ENCODE measurements at regions not wholly inside any gene's neighbourhood (a gene's known extent, or its start where the extent isn't known, plus 50 kb on each side); places are given as distances from the start of the nearest gene placed in this dataset.

DNA sequence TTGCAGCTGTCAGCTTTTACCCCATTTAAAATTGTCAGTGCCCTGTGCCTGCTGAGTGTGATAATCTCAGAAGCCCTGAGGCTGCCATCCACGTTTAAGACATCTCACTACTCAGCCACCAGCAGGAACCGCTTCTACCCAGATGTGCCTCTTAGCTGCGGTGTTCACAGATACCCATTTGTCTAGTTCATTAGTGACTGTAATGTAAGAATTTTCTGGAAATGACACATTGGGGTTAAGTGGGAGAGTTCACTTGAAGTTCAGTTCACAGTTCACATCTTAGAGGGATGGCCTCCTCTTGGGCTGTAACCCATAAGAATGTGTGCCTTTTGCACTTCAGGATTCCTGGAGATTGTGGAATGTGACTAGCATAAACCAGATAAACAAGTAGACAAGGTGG, 477.7 kb downstream of the BTBD3 start:
- DNase-seq = peak; percentile 85

DNA sequence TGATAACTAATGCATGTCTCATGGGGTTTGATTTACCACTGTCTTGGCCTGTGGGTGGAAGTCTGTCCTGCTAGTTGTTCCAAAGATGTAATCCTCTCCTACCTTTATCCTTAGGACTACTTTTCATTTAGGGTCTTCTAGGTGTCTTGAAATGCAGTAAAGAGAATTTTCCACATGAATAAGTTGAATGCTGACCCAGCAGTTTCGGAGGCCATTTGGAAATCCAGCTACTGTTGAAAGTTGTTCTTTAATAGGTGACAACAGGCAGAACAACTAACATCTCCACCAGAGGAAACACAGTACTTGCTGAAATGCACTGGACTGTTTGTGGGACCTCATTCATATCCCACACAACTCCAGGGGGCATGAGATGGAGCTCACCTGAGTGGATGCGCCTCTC, 478.1 kb downstream of the BTBD3 start:
- DNase-seq = no peak

DNA sequence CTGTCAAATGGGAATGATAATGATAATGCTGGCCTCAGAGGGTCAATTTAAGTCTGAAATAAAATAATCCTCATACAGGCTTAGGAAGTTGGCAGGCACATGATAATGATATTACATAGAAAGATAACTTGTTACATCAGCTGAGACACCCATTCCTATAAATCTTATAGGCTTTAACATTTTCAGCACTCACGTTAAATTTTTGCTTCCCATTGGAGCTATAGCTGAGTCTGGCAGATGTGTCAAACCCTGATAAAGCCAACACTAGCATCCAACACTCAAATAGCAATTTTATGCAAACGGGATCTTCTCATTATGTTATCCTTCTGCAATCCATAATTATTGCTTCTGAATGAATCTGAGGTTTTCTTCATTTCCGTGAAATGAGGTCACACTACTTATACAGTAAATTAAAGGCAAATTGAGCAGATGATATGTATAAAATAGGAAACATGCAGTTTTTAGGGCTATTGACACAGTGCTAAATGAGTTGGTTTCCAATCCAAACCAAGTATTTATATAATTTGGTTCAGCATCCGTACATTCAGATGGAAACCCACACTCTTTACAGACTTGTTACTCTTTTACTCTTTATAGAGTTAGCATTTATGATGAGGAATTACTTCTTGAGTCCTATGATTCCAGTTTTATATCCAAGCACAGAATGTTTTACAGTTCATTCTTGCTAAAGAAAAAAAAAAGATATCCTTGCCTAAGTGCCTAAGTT, 481.6 kb downstream of the BTBD3 start:
- no peak for DNase-seq

DNA sequence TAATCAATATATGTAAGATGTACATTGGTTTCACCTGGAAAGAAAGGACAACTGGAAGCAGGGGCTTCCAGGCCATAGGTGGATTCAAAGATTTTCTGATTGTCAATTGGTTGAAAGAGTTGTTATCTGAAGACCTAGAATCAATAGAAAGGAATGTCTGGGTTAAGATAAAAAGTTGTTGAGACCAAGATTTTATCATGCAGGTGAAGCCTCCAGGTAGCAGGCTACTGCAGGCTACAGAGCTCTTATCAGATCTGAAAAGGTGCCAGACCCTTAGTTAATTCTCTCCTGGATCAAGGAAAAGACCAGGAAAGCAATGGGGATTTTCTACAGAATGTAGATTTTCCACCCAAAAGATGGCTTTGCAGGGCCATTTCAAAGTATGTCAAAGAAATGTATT, 487.2 kb downstream of the BTBD3 start:
- no peak for DNase-seq

DNA sequence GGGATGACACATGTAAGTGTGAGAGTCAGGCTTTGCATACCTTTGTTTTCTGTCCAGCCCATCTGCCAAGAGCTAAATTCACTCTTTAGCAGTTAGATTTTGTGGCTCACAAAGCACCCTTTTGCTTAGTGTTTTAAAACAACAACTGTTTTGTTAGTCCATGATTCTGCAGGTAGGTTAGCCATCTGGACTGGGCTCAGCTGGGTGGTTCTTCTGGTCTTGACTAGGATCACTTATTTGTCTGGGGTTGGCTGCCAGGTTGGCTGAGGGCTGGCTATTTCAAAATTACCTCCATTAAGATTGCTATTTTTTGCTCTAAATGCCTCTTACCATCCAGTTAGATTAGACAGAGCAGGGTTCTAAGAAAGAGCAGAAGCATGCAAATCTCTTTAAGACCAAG, 489.3 kb downstream of the BTBD3 start:
- DNase-seq = no peak

DNA sequence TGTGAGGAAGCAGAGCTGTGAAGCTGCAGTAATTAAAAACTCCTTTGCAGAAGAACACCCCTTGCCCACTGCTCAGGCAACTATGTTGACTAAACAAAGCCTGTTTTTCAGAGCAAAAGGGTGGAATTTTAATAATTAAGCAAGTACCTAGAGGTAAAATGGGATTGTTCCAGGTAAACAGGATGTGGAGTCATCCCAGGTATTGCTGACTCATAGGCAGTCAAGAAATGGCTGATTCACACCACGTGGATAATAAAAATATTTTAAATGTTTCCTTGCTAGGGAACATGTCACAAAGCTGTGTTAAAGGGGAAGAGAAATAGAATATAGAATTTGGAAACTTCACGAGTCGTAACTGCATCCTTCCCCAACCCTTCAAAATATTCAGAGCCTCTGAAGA, 491.8 kb downstream of the BTBD3 start:
- no peak for DNase-seq

DNA sequence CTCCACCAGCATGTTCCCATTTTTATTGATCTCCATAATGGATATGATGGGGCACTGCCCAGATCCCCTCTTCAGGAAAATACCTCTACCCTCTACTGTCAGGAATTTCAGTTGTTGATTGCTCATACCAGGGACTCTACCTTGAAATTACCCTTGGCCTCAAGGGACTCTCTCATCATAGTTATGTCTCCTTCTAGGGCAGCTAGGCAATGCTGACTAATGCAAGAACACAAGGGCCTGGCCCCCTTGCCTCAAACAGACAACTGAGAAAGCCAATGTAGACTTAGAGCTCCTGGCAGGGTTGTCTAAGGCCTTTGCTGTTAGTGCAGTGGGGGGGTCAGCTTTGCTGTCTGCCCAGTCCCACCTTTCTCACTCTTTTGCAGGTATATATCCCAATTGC, 493.1 kb downstream of the BTBD3 start:
- DNase-seq = no peak

DNA sequence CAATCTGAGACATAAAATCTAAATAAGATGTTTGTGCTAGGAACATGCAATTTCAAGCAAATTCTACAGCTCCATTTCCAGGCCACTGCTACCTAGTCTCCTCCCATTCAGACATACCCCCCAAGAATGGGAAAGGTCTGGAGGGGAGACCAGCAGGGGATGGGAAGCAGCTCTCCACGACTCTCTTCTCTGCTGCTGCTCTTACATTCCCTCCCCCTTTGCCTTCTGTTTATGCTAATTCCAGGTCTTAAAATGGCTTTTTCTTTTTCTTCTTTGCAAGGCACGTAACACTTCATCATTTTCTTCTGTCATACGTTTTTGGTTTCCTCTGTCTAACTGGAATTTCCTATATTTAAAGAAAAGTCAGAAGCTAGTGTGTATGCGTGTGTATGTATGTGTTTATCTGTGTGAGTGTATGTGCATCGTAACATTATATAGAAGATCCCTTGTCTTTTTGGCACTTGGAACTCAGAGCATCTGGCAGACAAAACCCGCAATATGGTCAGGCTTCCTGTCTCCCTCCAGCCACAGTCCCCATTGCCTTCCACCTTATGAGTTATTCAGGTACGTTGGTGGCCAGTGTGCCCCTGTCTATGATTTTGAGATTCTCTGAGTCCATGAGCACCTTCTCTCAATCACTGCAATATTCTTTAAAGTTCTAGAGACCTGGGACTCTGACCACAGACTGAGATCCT, 493.7 kb downstream of the BTBD3 start:
- DNase-seq = no peak

DNA sequence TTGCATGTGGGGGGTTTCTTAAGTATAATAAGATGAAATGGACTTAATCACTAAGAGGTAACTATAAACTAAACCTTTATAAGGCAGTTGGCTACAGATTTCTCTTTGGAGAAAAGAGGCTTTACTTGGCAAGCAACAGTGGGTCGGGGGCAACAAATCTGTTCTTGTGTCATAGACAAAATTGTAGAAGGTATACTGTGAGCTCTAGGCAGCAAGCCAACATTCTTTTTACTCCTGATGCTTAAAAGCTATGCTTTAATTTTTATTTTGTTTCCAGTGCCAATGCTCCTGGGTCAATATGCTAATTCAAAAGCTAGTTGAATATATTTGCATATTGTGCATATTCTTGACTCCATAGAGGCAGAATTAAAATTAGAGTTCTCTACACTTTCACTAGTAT, 495.4 kb downstream of the BTBD3 start:
- DNase-seq = no peak

DNA sequence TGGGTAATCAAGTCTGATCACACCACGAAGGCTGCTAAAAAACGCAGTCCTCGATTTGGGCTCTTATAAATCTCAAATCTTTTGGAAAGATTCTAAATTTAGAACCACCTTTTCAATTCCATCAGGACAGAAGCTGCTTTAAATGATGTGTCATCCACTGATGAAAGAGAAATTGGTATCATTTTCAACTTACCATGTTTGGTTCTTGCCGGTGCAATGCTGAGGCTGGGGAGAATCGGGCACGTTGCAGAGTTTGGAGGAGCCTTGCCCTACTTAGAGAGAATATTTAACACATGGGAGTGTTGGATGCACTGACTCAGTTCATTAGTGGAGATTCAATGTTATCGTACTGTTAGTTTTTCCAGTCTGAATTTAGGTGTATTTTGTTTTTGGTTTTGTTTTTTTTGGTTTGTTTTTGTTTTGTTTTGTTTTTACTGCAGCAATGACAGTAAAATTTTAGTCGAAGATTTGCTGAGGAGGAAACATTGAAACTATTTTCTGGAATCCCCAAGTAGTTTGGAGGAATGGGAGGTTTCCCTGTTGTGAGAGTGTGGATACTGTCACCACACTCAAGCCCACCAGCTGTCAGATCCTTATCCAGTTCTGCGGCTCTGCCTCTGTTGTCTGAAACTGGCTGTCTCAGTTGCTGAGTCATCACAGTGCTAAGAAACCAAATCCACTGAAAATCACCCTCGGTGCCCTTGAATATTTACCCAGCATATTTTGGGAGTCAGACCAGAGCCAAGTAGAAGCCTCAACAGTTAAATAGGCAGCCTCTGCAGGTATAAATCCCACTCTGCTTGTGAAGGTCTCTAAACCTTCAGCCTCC, 497.0 kb downstream of the BTBD3 start:
- DNase-seq = no peak

DNA sequence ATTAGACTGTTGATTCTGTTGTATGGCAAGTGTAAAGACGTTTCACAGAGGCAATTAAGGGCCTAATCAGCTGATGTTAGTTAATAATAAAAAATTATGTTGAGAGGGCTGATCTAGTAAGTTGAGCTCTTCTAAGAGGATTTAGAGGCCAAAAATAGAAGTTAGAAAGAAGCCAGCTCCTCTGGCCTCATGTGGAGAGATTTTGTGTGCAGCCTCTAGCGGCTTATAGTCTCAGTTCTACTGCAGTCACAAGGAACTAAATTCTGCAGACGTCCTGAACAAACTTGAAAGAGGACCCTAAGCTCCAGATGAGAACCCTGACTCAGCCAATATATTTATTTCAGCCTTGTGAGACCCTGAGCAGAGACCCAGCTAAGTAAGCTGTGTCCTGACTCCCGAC, 498.6 kb downstream of the BTBD3 start:
- no peak for DNase-seq

DNA sequence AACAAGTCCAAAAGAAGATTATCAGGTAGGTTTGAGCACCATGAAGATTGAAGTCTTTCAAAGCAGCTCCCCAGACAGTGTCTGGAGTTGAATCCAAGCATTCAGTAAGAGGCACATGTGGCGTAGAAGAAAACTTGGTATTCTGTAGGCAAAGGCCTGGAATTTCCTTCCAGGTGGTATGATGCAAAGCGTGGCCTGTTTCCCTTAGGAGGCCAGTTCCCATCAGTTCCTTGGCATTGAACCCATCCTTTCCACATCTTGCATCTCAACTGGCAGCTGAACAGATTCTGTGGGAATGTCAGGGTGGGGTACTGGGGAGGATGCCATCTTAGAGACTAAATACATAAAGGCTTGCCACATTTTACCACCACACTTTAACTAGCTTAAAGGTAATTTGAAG, 516.0 kb downstream of the BTBD3 start:
- no peak for DNase-seq

DNA sequence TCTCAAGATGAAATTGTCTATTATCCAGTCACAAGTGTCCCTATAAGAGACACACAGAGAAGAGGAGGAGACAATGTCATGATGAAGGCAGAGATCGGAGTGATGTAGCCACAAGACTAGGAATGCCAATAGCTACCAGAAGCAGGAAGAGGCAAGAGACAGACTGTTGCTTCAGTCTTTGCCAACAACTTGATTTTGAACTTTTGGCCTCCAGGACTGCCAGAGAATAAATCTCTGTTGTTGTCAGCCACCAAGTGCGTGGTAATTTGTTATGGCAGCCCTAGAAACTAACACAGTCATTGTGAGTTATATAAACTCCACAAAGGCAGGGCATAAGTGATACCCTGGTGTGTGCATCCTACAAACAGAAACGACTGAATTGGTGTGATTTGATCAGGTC, 517.0 kb downstream of the BTBD3 start:
- DNase-seq = no peak

DNA sequence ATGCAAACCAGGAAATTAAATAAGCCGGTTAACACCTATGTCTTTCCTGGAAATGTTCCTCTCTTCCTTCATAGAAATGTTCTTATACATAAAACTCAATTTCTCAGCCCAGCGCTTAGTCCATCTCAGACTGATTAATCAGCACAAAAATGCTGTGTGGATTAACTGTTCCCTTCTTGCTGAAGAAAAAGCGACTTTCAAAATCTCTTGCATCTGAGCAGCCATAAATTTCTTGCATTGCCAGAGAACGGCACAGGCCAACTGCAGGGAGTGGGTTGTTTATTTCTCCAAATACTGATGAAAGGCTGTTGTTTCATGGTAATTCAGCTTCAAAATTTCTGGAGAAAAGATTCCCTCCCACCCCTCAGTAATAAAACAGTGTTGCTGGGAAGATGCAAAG, 517.6 kb downstream of the BTBD3 start:
- DNase-seq = no peak

DNA sequence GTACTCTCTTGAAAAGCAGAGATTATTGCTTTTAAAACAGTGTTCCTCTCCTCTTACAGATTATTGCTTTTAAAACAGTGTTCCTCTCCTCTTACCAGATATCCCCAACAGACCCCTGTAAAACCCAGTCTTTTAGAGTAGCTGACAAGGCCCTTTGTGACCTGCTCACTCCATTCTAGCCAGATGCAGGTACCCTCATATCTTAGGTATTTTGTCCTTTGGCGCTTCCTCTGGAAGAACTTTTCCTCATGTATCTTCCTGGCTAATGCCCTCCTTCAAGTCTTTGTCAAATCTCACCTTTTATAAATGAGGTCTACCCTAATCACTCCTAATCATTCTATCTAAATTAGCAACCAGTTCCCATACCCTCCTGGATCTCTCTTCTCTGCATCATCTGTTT, 536.0 kb downstream of the BTBD3 start:
- DNase-seq = no peak

DNA sequence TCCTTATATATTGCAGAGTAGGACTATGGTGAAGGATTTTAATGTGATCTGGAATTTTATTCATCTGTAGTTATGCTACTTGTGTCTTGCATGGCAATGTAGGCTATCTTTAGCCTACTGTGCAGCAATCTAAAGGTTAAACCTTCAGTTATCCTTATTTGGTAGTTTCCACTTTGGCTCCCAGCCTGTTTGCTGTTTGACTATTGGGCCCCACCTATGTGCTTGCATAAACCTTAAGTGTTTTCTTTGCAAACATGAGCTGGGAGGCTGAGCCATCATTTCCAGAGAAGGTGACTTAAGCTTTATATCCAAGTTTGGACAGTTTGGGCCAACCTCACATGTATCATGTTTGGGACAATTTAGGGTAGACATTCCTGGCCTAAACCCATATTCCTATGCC, 537.5 kb downstream of the BTBD3 start:
- DNase-seq = no peak

DNA sequence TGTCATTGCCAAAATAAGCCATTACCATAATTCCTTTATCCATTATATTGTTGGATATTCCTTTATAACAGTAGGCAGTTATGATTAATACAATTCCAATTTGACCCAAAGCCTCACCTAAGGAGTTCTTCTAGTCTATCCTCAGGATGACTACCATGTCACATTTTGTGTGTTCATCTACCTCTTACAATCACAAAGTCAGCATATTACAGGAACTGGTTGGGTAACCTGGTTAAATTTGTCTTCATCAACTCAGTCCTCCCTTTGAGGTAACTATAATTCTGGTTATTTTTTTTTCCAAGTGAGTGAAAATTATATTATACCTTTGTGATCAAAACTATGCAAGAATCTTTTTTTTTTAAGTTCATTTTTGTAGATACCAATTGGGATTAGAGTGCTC, 540.5 kb downstream of the BTBD3 start:
- DNase-seq = no peak

DNA sequence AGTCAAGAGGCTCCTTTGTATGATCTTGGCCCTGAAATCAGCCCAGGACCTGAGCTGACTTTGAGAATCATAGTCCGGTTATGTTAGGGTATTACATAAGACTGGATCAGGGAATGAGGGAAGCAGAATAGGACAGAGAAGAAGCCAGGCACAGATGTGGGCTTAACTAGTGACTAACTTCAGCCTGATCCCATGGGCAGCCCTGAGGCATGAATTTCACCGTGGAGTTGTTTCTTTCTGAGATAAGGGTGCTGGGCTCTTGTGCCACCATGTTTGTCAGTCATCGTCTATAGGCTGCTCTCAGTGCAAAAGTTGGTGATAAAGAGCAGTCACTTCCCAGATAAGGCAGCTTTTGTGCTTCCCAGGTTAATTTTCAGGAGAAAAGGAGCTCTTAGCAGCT, 544.7 kb upstream of the SPTLC3 start:
- no peak for DNase-seq

DNA sequence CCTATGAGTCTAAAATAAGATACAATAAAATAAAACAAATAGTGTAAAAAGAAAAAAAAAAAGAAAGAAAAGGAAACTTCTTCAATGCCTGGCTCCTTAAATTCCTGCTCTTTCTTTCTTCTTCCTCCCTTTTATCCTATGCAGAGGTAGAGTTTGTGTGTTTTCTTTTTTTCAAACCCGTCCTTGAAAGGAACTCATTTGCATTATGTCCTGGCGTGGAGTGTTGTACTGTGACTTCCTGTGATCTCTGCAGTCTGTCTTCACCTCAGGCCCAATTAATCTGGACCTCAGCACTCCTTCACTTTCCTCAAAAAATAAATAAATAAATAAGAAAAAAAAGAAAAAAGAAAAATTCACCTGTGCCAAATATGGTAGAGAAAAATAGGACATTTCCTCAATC, 541.9 kb upstream of the SPTLC3 start:
- DNase-seq = no peak

DNA sequence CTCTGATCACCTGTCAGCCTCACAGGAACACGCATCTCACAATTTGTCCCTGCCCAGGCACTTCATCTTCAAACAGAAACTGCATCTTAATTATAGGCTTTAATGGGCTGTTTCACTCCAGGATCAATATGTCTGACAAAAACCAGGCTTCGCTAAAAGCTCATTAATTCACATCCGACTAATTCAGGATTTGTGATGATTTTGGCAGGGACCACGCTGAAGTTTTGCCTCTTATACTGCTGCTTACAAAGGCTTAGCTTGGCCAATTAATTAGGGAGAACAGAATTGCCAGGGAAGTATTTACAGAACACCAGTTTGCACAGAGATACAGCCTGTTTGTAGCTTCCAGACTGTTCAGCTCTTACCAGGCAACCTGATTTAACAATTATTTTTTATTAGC, 541.0 kb upstream of the SPTLC3 start:
- peak; percentile 40 for DNase-seq

DNA sequence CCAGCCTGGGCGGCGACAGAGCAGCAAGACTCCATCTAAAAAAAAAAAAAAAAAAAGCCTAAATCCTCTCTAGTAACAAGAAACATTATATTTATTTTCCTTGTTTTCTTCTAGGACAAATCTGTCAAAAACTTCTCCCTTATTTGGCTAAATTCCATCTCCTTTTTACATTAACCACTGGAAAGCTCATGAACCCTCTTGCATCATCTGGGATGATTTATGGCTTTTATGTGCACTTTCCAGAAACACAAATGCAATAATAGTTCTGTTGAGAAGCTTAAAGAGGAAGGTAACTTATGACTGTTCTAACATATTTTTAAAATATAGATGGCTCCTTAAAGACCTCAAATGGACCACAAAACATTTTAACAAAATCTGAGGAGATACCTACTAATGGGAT, 526.1 kb upstream of the SPTLC3 start:
- no peak for DNase-seq

DNA sequence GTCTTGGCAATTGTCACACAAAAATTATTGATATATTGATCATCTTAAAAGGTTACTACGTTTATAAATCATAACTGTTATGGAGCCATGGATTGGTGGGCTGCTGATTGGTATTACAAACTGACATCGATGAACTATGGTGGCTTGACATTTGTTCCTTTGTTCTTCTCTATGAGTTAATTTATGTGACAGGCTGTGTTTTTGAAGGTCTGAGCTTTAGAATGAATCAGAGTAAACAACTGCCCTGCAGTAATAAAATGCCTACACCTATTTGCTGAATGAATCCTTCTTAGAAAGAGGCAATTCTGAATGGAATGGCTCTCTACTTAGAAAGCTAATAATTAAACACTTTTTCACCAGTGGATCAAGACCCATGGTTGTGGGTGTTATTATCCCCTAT, 506.3 kb upstream of the SPTLC3 start:
- DNase-seq = no peak

DNA sequence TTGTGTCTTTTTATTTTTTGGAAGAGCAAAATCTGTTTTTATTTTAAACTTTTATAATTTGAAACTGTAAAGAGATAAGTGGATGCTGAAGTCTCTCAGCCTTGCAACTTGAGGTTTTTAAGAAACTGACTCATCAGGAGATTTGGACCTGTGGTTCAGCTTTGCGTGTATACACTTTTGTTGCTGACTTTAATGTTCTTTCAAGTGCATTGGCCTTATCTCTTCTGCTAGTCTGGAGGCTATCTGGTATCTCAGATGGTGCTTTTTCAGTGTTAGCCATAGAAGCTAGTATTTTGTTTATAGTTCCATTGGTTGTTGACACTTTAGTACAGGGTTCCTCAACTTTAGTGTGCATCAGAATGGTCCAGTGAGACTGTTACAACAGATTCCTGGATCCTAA, 504.0 kb upstream of the SPTLC3 start:
- no peak for DNase-seq

DNA sequence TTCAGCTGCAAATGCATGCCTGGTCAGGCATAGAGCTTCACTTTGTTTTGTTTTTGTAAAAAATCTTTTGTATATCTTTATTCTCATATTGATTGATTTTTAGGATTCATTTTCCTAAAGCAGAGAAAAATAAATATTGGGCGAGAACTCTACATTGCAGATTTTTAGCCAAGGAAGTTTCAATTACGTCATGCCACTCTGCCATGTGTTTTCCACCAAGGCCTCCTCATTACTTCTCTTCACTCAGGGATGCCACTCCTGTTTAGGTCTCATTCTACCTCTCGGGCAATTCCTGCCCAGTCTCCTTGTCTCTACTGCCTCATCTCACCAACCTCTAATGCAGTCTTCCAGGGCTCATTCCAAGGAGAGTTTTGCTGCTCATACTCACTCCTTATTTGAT, 497.3 kb upstream of the SPTLC3 start:
- no peak for DNase-seq

Data from eye (tissue), 1 donor.